HG03575 (cell line): ENCODE measurements at regions not wholly inside any gene's neighbourhood (a gene's known extent, or its start where the extent isn't known, plus 50 kb on each side); places are given as distances from the start of the nearest gene placed in this dataset.
"Not testable (repeated sequence)": the region's sequence is repeated elsewhere in the genome, so short reads cannot be mapped to it uniquely, and the experiment has no call there.

Experiments used
- ATAC-seq: cut with Tn5 transposase; IDR thresholded peaks from one replicate; pipeline ENCODE4 v1.9.1; 2021; ENCODE audit not compliant: unreplicated experiment, insufficient number of reproducible peaks, low FRiP score; ENCODE audit errors: extremely low read depth

DNA sequence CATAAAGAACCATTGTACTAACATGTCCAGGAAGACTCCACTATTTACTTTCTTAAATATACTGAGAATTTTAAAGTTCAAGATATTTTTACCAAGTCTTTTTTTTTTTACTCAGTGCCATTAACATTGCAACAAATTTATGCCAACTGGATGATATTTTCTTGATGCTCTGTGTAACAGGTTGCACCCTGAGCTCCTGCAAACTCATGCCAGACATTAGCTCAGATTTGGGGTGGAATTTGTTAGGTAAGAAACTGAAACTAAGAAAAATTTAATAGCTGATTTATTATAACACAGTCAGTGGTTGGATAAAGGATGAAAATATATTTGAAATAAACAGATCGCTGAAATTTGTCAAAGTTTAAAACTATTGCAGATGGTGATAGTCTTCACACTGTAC is 228.6 kb upstream of the SPHKAP start:
- no peak for ATAC-seq

DNA sequence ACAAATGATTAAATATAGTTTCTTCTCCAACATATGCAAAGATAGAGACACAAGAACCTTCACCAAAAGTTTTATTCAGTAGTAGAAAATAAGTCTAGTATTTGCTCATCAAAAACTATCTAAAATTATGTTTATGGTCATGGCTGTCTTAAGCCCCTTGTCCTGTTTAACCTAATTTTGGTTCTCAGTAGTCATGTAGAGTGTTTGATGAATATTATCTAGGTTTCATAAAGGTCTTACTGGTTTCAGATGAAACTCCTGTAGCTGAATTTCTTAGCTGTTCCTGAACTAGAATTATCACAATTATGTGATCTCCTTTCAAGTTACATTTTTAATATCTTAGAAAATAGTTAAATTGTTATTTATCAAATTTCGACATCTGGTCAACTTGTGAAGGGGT is 228.0 kb upstream of the SPHKAP start:
- ATAC-seq = no peak

DNA sequence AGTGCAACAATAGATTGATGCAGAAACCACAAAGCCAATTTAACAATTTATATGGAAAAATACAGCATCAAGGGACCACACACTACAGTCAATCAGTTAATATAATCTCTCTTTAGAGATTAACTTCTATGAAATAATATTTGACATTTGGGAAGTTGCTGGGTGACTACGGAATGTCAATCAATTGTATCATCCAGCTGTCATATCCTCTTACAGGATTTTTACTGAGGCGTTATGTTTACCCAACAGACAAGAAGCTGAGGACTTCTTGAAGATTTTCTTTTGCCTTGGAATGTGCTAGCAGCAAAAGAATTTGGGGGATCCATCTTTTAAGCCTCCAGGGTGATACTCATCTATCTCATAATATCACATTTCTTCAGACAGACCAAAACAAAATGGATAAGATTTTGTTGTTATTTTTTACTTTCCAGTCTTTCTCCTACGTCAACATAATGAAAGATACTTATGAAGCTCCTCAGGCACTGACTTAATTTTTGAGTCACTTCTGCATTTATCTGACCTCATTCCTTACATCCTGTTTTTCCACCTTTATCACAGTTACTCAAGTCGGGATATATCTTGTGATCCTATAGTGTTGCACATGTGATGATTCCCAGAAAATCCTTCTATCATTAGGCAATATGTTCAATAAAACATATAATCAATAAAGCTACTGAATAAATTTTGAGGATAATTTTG is 227.2 kb upstream of the SPHKAP start:
- ATAC-seq = no peak

DNA sequence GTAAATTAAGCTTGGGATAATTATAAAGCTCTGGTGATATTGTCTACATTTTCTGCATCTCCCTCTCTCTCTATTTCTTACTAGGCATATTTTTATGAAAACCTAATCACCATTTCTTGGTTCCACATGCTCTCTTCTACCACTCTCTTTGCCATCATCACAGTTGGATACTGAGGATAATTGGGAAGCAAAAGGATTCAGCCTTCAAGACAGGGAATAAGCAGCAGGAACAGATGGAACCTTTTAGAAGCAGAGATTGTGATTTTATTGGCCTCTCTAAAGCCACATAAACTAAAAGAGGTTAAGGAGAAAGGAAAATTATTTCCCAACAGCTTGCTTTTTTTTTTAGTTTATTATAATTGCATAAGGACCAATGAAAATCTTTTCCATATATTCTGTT is 226.3 kb upstream of the SPHKAP start:
- ATAC-seq = no peak

DNA sequence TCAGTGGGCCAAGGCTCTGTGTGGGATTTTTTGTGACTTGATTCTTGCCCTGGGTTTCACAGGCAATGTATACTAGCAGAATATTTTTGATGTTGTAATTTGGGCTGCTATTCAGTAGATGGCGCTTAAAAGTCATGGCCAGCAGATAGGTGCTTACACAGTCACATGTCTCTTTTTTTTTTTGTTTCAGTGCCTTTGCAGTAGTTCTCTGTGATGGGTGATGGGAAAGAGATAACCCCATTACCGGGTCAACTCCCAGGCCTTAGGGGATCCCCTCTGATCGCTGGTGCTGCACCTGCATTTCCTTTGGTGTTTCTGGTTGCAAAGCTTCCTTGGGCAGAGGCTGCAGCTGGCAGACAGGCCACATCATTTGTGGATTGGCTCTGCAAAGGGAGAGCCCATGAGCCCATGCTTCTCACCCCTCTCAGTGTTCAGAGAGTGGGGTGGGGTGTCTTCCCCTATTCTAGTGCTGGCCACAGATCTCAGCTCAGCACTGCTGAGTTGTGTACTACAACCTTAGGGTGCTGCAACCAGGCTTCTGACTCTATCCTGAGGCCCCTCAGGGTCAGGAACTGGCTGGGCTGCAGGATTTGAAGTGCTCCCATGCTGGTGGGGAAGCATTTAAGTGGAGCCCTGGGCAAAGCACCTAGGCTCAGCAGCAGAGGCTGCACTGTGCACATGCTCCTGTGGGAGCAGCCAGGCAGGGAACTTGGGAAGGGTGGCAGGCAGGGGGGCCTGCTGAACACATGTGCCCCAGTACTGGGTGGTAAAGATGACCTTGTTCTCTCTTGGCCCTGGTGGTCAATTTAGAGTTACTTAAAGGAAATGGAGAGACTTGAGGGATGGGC is 219.8 kb upstream of the SPHKAP start:
- no peak for ATAC-seq

DNA sequence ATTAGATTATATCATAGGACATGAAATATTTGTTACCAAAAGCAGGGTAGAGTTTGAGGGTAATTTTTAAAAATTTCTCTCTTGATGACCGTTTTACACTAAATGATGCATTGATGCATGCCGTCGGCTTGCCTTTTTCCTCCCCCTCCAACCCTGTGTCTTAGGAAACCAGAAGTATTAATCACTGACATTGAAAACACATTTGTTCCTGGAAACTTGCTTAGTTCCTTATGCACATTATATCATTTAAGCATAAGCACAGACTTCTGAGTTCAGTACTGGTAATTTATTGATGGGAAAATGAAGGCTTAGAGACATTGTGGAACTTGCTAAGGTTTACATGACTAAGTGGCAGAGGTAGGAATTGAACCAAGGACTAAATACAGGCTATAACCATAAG is 206.3 kb upstream of the SPHKAP start:
- no peak for ATAC-seq

DNA sequence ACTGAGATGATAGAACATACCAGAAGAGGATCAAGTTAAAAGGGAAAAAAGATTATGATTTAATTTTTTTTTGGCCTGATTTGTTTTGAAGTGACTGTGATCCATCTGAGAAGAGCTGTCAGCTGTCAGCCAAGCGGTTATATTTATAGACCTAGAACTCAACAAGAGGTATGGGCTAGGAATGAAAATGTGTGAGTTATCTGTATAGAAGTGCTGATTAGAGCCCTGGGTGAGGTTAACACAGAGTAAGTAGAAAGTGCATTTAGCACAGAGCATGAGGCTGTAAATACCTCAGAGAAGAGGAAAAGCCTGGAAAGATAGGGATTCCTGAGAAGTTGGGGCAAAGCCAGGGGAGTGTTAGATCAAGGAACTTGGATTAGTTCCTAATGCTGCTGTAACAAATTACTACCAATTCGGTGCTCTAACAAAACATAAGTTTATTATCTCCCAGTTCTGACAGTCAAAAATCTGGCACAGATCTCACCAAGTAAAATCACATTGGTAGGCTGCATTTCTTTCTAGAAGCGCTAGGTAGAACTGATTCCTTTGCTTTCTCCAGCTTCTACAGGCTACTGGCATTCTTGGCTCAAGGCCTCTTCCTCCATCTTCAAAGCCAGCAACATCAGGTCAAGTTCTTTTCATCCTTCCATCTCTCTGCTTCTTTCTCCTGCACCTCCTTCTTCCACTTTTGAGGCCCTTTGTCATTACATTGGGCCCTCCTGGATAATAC is 197.4 kb upstream of the SPHKAP start:
- no peak for ATAC-seq

DNA sequence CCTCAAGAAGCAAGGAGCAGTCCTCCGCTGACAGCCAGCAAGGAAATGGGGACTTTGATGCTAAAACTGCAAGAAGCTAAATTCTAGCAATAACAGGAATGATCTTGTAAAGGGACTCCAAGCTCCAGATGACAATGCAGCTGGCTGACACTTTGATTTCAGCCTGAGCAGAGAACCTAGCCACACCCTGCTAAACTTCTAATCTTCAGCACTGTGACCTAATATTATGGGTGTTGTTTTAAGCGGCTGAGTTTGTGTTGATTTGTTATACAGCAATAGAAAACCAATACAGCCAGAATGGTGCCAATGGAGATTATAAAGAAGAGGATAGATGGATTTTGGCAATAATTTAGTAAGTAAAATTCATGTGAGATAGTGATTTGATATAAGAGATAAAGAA is 196.7 kb upstream of the SPHKAP start:
- no peak for ATAC-seq

DNA sequence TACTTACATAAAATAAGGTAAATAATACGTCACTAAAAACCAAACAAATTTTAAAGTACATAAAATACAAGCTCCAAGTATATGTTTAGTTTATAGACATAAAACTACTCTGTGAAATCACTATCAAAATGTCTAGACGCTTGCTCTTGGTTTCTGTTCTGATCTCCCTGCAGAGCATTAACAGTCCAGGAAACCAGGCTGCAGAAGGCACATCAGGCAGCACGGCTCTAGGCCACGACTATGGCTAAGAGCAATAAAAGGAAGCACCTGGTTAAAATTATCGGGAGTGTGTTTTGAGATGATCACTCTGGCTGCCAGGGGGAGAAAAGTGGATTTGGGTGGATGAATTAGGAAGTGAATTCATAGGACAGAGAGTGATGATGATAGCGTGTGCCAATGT is 196.0 kb upstream of the SPHKAP start:
- no peak for ATAC-seq

DNA sequence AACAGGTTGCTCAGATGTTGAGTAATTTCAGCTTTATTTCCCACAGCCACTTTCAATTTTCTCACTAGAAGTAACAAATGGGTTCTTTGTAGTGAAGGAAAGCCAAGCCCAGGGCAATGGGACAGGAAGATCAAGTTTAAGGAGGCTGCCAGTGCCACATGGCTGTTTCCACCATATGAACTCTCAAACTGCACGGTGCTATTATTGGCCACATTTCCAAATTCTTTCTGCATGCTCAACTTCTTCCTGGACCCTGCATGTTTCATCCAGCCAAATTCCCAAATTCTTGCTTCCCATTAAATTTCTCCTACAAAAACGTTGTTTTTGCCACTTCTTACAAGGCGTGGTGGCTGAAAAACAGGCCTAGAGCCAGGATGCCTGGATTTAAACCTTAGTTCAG is 193.3 kb upstream of the SPHKAP start:
- ATAC-seq = no peak

DNA sequence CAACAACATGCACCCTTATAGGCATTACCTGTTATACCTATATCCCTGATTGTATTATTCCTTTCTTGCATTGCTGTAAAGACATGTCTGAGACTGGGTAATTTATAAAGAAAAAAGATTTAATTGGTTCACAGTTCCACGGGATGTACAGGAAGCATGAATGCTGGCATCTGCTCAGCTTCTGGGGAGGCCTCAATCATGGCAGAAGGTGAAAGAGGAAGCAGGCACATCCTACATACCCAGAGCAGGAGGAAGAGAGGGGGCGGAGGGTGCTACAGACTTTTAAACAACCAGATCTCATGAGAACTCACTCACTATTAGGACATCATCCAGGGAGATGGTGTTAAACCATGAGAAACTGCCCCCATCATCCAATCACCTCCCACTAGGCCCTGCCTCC is 191.7 kb upstream of the SPHKAP start:
- no peak for ATAC-seq

DNA sequence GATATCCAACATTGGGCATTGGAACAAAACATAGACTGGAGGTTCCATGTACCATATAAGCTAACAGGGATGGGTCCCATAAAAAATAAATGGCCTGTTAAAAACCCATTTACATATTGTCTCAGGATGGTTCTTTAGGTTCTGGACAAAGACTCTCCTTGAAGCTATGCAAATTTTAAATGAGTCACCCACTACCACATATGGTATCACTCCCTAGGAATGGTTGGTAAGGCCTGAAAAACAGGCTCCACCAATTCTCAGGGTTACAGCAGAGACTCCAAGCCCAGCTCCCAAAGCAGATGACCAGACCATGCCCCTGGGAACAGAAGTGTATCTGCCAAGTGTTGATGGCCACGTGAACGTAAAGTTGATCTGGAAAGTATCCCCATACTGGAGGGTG is 190.7 kb upstream of the SPHKAP start:
- ATAC-seq = no peak

DNA sequence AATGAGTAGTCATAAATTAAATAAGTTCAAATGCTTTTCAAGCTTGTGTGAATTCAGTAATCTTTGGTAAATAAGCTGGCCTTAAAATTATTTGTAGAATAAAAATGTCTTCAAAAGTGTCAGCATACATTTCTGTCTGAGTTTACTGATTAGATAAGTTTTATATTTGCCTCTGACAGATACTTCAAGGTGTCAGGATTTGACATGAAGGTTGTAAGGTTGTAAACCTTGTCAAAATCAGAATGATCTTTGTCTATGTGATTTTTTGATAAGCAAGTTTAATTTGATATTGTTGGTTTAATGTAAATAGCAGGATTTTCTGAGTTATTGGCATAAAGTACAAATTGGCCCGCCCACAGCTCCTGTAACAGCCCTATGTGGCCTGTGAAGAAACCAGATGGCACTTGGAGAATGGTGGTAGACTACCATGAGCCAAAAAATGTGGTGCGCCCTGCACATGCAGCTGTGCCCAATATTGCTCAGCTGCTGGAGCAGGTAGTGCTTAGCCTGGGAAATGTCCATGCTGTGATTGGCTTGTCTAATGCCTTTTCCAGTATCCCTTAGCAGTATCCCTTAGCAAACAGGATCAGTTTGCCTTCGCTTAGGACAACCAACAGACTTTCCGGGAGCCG is 188.0 kb upstream of the SPHKAP start:
- no peak for ATAC-seq

DNA sequence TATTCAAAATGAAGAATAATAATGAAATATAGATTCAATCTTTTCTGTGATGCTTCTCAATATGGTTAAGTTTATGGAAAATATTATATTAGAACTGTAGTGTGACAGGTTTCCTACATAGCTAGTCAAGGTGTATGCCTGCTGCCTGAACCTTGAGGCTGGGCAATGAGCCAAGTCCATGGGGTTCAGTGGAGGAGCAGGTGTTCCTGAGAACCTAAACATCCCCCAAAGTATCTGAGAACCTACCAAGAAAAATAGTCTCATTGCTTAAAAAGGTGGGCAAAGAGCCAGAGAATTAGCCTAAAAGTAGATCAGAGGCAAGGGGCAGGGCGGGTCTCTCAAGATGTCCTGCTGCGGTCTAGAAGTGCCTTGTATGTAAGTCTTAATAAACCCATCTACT is 185.9 kb upstream of the SPHKAP start:
- ATAC-seq = no peak

DNA sequence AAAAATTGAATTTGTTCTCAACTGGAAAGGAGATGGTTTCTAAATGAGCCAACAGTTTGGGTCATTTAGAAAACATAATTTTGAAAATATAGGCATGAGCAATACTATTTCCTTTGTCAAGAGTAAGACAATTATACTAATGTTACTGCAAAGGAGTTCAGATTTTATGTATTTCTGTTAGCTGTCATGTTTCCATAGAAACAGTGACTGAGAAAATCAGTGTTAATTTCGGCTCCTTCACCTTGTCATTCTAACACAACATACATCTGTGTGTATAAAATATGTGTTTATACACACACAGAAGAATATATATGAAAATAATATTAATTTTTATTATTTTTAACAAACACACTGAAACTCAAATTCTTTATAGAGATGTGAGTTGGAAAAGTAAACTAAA is 178.0 kb upstream of the SPHKAP start:
- ATAC-seq = no peak

DNA sequence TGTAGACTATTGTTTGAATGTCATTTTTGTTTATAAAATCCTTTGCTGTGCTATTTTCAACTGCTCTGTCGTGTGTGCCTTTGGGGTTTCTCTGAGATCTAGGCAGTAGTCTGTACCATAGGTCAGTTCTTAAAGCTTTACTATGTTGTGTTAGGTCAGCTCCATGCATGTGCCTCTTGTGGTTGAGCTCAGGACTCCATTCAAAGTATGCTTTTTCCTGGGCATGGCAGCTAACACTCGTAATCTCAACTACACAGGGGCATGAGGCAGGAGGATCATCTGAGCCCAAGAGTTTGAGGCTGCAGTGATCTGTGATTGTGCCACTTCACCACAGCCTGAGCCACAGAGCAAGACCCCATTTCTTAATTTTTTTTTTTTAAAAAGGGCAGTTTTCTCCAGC is 174.4 kb upstream of the SPHKAP start:
- ATAC-seq = no peak

DNA sequence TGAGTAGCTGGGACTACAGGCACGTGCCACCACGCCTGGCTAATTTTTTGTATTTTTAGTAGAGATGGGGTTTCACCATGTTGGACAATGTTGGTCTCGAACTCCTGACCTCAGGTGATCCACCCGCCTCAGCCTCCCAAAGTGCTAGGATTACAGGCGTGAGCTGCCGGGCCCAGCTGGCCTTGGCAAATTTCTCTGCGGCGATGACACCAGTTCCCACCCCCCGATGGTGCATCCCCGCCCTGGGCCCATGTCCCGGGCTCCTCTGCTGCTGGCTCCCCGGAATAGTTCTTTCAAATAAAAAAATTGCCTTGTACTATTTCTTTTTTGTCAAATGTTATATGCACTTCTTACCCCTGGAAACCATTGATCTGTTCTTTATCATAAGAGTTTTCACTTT is 171.5 kb upstream of the SPHKAP start:
- not testable (repeated sequence) for ATAC-seq

DNA sequence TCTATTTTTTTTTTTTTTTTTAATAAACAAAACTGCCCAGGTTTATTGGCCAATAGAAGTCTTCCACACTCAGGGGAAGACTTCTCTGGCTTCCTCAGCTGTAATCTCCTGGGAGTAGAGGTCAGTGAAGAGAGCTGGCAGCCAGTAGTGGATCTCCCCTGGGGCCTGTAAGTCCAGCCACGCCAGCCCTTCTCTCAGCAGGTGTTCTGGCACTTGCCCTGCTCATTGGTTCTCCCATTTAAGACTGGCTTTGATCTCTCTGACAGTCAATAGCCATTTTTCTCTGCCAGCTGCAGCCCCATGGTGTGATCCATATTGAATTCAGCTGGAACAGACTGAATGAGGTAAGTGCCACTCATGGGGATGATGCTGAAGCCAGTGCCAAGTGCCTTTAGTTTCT is 170.6 kb upstream of the SPHKAP start:
- no peak for ATAC-seq

DNA sequence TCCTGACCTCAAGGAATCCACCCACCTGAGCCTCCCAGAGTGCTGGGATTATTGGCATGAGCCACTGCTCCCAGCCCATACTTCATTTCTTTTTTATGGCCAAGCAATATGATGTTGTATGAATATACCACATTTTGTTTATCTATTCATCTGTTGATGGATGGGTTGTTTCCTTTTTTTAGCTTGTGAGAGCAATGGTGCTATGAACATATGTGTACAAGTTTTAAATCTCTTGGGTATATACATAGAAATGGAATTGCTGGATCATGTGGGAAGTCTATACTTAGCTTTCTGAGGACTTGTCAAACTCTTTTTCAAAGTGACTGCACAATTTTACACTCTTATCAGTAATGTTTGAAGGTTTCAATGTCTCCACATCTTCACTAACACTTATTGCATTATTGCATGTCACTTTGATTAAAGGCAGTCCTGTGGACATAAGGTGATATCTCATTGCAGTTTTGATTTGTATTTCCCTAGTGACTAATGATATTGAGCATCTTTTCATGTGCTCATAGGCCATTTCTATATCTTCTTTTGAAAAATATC is 167.1 kb upstream of the SPHKAP start:
- no peak for ATAC-seq
